HepG2 (cell line): ENCODE measurements at regions not wholly inside any gene's neighbourhood (a gene's known extent, or its start where the extent isn't known, plus 50 kb on each side); places are given as distances from the start of the nearest gene placed in this dataset.

ENCODE experiments used
- BCL3 ChIP-seq: sonication (generic); formaldehyde crosslinking; IDR thresholded peaks from 2 replicates; pipeline ENCODE4 v1.5.1; 2020; ENCODE audit warnings: mild to moderate bottlenecking, missing genetic modification reagents, moderate library complexity
- BHLHE40 ChIP-seq: IDR thresholded peaks from 2 replicates; pipeline ENCODE4 v1.6.1; 2011; ENCODE audit warnings: low read length, improper control_type of control experiment
- HCFC1 ChIP-seq: fragments of 150-350 bp; IDR thresholded peaks from 2 replicates; pipeline ENCODE4 v1.6.1; 2014; ENCODE audit warnings: low read depth, low read length
- HMGXB4 ChIP-seq, 2 experiments: sonication (generic) in 1 of 2; formaldehyde crosslinking in 1 of 2; IDR thresholded peaks; 2 replicates each; pipeline versions ENCODE4 v1.4.0 to v1.6.1; 2018 to 2020; ENCODE audit warnings: missing genetic modification reagents in 2 of 2, borderline replicate concordance in 1 of 2, low read depth in 1 of 2, mild to moderate bottlenecking in 1 of 2, missing biosample characterization in 1 of 2
- NRL ChIP-seq: sonication (generic); formaldehyde crosslinking; IDR thresholded peaks from 2 replicates; pipeline ENCODE4 v1.5.0; 2020; ENCODE audit warnings: missing genetic modification reagents, mild to moderate bottlenecking, moderate library complexity, borderline replicate concordance
- RBM22 ChIP-seq: fragments of 200-400 bp; formaldehyde crosslinking; optimal IDR thresholded peaks from 2 replicates; pipeline ENCODE3; 2017; ENCODE audit warnings: mild to moderate bottlenecking, low read length, moderate library complexity
- SAP130 ChIP-seq: IDR thresholded peaks from 2 replicates; pipeline ENCODE4 v1.6.1; 2016; ENCODE audit warnings: low read depth
- SMAD3 ChIP-seq: sonication (generic); formaldehyde crosslinking; IDR thresholded peaks from 2 replicates; pipeline ENCODE4 v1.4.0; 2020; ENCODE audit warnings: missing genetic modification reagents
- ZNF232 ChIP-seq: sonication (generic); formaldehyde crosslinking; IDR thresholded peaks from 2 replicates; pipeline ENCODE4 v1.4.0; 2020; ENCODE audit warnings: missing genetic modification reagents, borderline replicate concordance
- ZNF773 ChIP-seq: sonication (generic); formaldehyde crosslinking; IDR thresholded peaks from 2 replicates; pipeline ENCODE4 v1.4.0; 2020; ENCODE audit warnings: missing genetic modification reagents, borderline replicate concordance
- TF ChIP-seq, protein P1 (sequence below): sonication (generic); formaldehyde crosslinking; IDR thresholded peaks from 2 replicates; pipeline ENCODE4 v1.4.0; 2020; ENCODE audit warnings: missing genetic modification reagents

- peak in 1 of 2 experiments; percentile 48; a peak in 1 of 4 replicates for TF ChIP-seq HMGXB4 (CRISPR knock-in tag; IDR thresholded peaks at IDR 0.05; ENCODE audit: borderline replicate concordance in 1 of 2, low read depth in 1 of 2)
- TF ChIP-seq HCFC1, result no peak
- TF ChIP-seq, protein P1, sequence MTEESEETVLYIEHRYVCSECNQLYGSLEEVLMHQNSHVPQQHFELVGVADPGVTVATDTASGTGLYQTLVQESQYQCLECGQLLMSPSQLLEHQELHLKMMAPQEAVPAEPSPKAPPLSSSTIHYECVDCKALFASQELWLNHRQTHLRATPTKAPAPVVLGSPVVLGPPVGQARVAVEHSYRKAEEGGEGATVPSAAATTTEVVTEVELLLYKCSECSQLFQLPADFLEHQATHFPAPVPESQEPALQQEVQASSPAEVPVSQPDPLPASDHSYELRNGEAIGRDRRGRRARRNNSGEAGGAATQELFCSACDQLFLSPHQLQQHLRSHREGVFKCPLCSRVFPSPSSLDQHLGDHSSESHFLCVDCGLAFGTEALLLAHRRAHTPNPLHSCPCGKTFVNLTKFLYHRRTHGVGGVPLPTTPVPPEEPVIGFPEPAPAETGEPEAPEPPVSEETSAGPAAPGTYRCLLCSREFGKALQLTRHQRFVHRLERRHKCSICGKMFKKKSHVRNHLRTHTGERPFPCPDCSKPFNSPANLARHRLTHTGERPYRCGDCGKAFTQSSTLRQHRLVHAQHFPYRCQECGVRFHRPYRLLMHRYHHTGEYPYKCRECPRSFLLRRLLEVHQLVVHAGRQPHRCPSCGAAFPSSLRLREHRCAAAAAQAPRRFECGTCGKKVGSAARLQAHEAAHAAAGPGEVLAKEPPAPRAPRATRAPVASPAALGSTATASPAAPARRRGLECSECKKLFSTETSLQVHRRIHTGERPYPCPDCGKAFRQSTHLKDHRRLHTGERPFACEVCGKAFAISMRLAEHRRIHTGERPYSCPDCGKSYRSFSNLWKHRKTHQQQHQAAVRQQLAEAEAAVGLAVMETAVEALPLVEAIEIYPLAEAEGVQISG (CRISPR knock-in tag), result 0 out of 2 replicates have a peak, but pooled peaks have one; percentile 5
- TF ChIP-seq SAP130 (CRISPR knock-in tag), result no peak
- peak; percentile 54; the same call in 1 of the 2 replicates for TF ChIP-seq ZNF232 (CRISPR knock-in tag)
- peak; percentile 68; the same call in 1 of the 2 replicates for TF ChIP-seq NRL (CRISPR knock-in tag)
- 0 out of 2 replicates have a peak, but pooled peaks have one; percentile 18 for TF ChIP-seq BHLHE40
- TF ChIP-seq RBM22, result no peak
- TF ChIP-seq SMAD3 (CRISPR knock-in tag), result 0 out of 2 replicates have a peak, but pooled peaks have one; percentile 33
- 0 out of 2 replicates have a peak, but pooled peaks have one; percentile 25 for TF ChIP-seq BCL3 (CRISPR knock-in tag)
- no peak for TF ChIP-seq ZNF773 (CRISPR knock-in tag)
- TF ChIP-seq, all 625 proteins: peak for 50
Observed at GRCh38 chr20:39112178-39112743, 150.1 kb downstream of the DHX35 start (continued).
